HG03457 (cell line): ENCODE measurements at regions not wholly inside any gene's neighbourhood (a gene's known extent, or its start where the extent isn't known, plus 50 kb on each side); places are given as distances from the start of the nearest gene placed in this dataset.
"Not testable (repeated sequence)": the region's sequence is repeated elsewhere in the genome, so short reads cannot be mapped to it uniquely, and the experiment has no call there.

Source experiments
- ATAC-seq: cut with Tn5 transposase; IDR thresholded peaks from one replicate; pipeline ENCODE4 v1.9.1; 2021; ENCODE audit warnings: moderate number of reproducible peaks; ENCODE audit not compliant: unreplicated experiment

- ATAC-seq, result no peak
Measured at GRCh38 chr22:22061085-22062077, 78.8 kb upstream of the TOP3B start.

GRCh38 chr22:22060200-22061084, 77.9 kb upstream of the TOP3B start:
- ATAC-seq, result no peak

- ATAC-seq, result no peak
Measured at GRCh38 chr22:22059291-22060002, 76.9 kb upstream of the TOP3B start.

GRCh38 chr22:22058633-22059290, 76.2 kb upstream of the TOP3B start:
- ATAC-seq, result no peak

- ATAC-seq, result no peak
Measured at GRCh38 chr22:22057617-22058378, 75.2 kb upstream of the TOP3B start.

GRCh38 chr22:22056809-22057594, 74.4 kb upstream of the TOP3B start:
- ATAC-seq, result not testable (repeated sequence)

GRCh38 chr22:22052548-22053139, 70.1 kb upstream of the TOP3B start:
- ATAC-seq, result not testable (repeated sequence)

GRCh38 chr22:22051032-22051431, 68.4 kb upstream of the TOP3B start:
- not testable (repeated sequence) for ATAC-seq

- no peak for ATAC-seq
Measured at GRCh38 chr22:22050141-22050775, 67.7 kb upstream of the TOP3B start.

GRCh38 chr22:22049684-22050083, 67.1 kb upstream of the TOP3B start:
- no peak for ATAC-seq

GRCh38 chr22:22048981-22049531, 66.5 kb upstream of the TOP3B start:
- ATAC-seq, result no peak

- no peak for ATAC-seq
Measured at GRCh38 chr22:22048318-22048942, 65.8 kb upstream of the TOP3B start.

GRCh38 chr22:22047776-22048175, 65.2 kb upstream of the TOP3B start:
- no peak for ATAC-seq

GRCh38 chr22:22047266-22047665, 64.7 kb upstream of the TOP3B start:
- ATAC-seq, result no peak

GRCh38 chr22:22046370-22046769, 63.8 kb upstream of the TOP3B start:
- no peak for ATAC-seq

GRCh38 chr22:22045571-22046335, 63.2 kb upstream of the TOP3B start:
- no peak for ATAC-seq

GRCh38 chr22:22044153-22044552, 61.6 kb upstream of the TOP3B start:
- no peak for ATAC-seq
